Embryonic facial prominence (tissue), 1 donor: ENCODE measurements at regions not wholly inside any gene's neighbourhood (a gene's known extent, or its start where the extent isn't known, plus 50 kb on each side); places are given as distances from the start of the nearest gene placed in this dataset.

Source experiments
- DNase-seq: peaks from one replicate; pipeline ENCODE4 v3.0.0-alpha.2; 2016; ENCODE audit errors: extremely low spot score

DNA sequence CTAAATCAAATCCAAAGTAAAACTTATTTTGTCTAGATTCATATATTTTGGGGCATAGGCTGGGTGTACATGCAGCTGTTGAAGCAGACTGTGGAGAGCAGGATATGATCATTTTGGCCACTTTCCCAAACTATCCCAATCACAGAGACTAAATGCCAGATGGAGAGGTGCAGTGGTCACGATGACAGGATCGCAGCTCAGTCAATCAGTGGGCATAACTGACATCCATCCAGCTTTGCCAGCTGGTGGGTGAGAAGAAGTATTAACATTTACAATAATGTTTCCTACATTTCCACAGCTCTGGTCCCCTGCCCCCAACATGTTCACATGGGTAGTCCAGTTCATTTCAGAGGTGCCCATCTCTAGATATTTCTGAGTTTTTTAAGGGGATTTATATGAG, 255.5 kb upstream of the SESN3 start:
- DNase-seq = no peak

DNA sequence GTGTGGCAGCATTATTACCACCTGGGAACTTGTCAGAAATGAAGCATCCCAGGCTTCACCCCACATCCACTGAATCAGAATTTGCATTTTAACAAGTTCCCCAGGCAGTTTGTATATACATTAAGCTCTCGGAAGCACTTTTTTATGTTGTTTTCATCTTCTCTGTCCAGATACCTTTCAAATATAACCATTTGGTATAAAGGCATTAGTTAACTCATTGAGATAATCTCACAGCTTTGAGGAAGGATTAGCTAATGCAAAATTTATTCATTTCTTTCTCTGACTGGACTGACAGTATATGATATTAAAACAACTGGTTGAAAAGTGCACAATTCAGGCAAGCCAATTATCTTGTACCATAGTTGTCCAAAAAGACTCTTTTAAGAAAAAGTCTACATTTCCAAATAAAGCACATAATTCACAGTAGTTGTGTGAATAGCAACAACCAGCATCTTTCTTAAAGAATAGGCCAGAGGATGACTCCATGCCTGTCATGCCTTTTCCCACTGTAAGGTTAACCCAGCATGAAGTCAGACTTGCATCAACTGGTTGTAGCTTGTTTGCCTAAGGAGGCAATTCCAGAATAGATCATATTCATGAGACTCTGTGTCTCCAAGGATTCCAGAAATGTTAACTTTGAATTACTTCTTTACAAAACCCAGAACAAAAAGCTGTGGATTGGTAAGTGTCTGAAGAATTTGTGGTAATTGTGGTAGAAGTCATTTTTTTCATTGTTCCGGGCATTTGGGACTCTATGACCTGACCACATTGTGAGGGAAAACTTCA, 254.3 kb upstream of the SESN3 start:
- DNase-seq = no peak

DNA sequence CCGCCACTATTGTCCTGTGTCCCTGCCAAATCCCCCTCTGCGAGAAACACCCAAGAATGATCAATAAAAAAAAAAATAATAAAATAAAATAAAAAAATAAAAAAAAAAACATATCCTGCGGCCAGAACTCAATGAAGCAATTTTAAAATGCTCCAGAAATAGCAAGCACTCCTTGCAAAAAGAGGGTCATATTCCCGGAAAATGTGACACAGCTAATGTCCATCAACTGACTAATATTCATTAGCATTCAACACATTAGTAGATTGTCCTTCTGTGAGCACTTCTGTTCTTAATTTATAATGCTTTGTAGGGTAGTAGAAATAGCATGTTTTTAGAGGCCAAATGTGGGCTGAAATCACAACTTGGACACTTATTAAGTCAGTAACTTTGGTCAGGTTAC, 252.3 kb upstream of the SESN3 start:
- no peak for DNase-seq

- no peak for DNase-seq
Measured at GRCh38 chr11:95478003-95478402, 247.0 kb upstream of the SESN3 start.

DNA sequence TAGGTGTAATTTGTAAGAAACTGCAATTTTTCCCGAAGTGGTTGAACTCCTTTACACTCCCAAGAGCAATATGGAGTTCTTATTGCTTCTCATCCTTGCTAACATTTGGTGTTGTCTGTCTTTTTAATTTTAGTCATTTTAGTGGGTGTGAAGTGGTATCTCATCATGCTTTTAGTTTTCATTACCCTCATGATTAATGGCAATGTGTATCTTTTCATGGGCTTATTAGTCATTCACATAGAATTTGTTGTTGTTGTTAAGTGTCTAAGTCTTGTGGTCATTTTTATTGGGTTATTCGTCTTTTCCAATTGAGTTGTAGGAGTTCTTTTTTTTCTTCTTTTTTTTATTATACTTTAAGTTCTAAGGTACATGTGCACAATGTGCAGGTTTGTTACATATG, 238.3 kb upstream of the SESN3 start:
- no peak for DNase-seq

GRCh38 chr11:95466416-95466815, 235.4 kb upstream of the SESN3 start:
- no peak for DNase-seq

GRCh38 chr11:95465887-95466286, 234.9 kb upstream of the SESN3 start:
- DNase-seq = no peak

GRCh38 chr11:95461858-95462257, 230.9 kb upstream of the SESN3 start:
- no peak for DNase-seq

- DNase-seq = no peak
Measured at GRCh38 chr11:95461348-95461747, 230.3 kb upstream of the SESN3 start.

DNA sequence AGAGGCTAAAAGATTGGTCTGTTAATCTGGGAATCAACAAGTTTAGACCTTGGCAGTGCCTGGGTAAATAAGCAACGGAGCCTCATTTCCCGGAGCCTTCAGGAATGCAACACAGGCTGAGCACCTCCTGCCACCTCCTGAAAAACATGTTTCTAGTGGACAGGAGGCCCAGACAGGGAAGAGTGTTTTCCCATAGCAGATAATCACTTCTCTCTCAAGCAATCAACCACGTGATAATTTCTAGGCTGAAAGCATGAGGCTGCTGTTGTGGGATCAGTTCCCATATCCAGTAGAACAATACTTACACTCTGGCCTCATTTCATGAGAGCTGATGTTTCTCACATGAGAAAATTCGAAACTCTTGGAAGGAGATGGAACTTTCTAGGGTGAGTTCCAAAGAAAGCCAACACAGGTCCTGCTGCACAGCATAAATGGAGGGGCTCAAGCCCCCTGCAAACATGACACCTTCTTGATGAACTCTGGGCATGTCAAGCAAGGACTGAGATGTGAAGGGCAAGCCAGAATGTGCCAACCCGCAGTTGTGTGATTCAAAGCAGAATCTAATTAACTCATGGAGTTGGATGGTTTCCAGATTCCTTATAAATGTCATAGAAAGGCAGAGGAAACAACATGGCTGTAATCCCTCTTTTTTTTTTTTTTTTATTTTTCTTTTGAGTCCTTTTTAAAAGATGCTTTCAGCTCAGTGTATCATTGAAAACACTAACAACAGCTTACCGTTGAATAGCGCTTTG, 228.5 kb upstream of the SESN3 start:
- DNase-seq = no peak

- DNase-seq = no peak
Measured at GRCh38 chr11:95456714-95457491, 225.9 kb upstream of the SESN3 start.

DNA sequence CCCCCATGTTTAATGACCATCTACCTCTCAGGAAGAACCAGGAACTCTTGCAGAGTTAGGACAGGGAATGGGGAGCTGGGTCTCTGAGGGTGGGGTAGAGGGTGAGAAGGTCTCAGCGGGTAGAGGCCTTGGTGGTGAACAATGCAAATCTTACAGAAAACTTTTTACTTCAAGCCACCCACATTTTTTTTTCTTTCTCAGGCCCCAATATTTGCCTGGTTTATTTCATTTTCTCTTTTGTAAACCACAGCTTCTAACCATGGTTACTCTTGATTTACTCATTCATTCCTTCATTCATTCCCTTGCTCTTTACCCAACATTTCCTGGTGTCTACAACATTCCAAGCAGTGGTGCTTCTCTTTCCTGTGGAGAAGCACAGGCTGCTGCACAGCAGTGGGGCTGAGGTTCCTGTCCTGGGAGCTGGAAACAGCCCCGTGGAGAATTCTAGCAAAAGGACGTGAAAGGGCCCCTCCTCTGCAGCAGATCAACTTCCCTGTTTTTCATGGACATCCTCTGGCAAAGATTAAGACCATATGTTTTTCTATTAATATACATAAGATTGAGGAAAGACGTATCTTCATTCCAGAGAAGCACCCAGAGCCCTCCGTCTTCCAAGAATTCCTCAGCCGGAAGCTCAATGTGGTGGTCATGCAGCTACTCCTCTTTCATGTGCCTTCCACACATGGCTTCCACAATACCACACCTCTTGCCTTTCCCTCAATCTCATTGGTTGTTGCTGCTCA, 224.4 kb upstream of the SESN3 start:
- DNase-seq = no peak

DNA sequence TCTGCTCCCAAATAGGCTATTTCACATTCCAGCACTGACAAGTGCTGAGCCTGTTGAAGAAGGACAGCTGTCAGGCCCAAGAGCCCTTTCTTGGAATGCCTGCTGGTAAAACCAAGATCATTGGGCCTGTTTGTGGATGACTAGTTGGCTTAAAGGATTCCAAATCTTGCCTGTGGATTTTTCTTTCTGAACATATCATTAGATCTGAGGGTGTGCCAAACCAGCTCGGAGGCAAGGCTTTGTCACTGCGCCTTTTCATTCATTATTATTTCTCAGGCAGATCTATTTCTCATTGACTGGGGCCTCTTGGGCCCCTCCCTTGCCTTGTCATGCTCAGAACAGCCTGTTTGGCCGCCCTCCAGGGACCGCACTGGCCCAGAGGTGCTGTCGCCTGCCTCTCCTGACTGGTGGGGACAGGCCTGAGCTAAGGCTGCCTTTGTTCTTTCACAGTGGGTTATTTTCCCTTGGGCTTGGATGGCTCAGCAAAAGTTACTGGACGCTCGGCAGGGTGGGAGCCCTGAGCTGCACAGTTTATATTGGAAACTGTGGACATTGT, 222.7 kb upstream of the SESN3 start:
- no peak for DNase-seq

DNA sequence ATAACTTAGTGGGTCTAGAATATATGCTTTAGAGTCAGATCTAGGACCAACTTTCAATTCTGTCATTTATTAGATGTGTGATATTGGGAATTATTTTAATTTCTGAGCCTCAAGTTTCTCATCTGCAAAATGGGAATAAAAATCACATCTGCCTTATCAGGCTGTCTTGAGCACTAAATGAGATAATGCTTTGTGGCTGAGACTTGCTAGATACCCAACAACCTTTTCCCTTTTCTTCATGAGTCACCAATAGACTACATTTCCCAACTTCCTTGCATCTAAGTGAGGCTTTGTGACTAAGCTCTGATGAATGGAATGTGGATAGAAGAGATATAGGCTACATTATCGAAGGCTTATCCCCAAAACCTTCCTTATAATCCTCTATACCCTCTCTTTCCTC, 220.7 kb upstream of the SESN3 start:
- no peak for DNase-seq

DNA sequence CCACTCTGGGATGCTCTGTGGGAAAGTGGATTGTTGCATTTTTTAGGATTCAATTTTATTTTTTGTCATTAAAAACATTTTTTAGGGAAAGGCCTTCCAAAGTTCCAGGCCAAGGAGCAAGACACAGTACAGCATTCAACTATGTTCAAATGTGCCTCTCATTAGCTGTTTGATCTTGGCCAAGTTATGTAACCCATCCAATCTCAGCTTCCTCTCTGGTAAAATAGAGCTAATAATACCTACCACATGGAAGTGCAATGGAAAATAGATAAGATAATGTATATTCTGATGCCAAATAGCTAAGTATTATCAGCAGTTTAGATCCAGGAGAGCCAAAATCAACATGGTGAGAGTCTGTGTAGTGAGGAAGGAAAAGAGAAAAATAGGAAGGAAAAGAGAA, 220.3 kb upstream of the SESN3 start:
- no peak for DNase-seq

DNA sequence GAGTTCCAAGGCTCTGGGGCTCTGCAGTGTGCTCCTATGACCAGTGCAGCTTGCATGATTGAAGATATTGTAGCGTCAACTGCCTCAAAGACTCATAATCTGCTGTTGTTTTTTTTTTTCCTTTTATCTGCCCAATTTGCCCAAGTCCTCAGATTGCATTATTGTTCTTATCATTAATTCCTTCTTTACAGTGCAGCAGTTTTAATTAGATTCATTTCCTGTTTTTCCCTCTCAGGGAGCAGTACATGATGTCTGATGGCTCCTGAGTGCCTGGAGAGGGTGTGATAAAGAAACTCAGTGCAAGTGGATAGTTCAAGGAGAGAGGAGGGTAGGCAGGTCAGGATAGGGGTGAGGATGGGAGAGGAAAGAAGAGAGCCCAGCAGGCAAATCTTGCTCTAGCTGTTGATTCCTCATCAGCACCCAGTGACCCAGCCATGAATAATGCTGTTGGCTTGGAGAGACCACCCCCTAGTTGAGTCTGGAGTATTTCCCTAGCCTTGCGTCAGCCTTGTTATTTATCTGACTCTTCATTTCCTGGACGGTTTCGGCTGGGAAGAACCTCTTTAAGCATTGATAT, 219.6 kb upstream of the SESN3 start:
- DNase-seq = no peak

DNA sequence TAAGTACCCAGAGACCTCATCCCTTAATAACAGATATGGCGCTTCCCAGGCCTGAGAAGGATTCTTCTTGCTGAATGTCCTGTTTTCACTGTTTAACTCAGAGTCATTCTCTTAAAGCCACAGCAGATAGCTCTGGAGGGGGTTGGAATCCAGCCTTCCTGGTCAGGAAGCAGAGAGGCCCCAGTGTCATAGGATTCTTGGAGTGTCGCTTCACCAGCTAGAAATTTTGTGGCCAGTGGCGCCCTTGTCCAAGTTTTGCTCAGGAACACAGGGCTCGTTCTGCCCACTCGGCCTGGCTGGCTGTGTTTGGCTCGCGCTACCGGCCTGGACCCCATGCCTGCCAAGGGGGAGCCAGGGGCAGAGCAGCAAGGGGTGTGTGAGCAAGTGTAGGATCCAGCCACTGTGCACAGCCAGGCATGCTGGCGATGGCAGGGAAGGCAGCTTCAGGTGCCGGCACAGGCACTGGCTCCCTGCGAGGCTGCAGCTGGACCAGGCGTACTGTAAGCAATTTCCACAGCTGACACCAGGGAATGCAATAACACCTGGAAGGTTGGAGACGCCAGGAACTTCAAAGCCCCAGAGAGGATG, 214.8 kb upstream of the SESN3 start:
- no peak for DNase-seq

GRCh38 chr11:95444309-95445241, 213.6 kb upstream of the SESN3 start:
- no peak for DNase-seq

GRCh38 chr11:95443386-95443785, 212.4 kb upstream of the SESN3 start:
- DNase-seq = no peak
